GM04503 (cell line): ENCODE measurements at regions not wholly inside any gene's neighbourhood (a gene's known extent, or its start where the extent isn't known, plus 50 kb on each side); places are given as distances from the start of the nearest gene placed in this dataset.

ENCODE experiments used
- DNase-seq: peaks from one replicate; pipeline ENCODE4 v3.0.0-alpha.2; 2012; ENCODE audit warnings: low read depth

DNA sequence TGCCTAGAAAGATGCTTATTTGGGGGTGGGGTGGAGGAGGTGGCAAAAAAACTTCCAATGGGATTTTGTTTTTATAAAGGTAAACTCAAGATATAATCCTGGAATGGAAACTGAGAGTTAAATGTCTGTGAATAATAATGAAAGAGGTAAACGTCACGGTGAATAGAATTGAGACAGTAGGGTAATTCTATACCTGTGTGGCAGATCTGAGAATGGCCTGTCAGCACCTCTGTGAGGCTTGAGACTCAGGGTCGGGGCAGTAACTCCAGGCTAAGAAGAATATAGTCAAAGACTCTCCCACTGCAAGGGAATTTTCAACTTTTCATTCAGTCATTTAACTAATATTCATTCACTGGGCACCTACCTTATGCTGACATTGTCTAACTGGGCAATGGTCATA, 581.2 kb upstream of the ZNF608 start:
- no peak for DNase-seq

DNA sequence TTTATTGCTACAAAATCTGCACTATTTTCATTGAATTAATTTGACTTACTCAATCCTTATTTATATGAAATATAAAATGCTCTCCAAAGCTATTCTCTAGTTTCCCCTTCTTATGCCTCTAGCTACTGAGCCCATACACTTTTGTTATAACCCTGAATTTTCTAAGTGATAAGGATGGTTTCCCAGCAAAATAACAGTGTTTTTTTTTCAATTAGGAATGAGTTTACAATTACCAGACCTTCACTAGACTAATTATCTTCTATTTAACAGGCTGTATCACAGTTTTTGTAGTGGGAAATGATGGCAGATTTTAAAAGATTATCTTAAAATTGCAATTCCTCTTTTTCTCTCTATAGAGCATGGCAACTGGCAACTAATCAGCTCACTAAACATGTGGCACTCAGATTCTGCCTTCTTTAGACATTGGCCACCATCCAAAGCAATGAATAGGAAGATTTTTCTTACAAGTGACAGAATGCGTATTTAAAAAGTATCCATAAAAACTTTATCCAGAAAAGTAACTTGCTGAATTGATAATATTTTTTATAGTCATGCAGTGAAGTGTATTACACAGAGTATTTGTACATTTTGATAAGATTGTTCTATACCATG, 585.7 kb upstream of the ZNF608 start:
- DNase-seq: no peak

DNA sequence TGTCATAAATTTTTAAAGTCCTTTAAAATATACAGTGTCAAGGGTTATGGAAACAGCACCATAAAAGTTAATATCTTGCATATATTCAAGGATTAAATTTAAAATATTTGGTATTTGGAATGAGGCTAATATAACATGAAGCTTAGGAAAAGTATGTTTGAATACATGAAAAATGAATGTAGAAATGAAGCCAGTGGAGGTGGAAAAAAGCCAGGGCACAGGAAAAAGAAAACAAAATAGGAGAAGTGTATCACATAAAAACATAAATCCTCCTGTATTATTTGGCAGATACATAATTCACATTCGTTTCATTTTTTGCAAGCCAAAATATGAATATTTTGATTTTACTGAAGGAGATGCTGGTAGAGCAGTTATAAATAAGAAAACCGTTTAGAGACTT, 587.0 kb upstream of the ZNF608 start:
- no peak for DNase-seq

DNA sequence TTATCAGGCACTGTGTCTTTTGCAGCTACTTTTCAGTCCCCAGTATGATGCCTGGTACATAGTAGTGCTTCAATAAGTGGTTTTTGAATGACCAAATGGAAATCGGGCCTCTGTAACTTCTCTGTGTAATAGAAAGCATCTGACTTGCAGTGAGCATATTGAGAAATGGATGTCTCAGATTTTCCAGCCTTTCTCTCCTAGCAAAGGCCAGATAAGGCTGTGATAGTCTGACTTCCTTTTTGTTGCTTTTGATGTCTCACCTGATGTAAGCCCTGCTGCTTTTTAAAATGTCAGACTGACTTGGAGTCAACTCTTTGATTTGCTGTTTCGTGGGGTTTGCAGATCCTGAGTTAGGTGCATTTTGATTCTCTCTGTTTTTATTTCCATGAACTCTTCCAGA, 590.0 kb upstream of the ZNF608 start:
- no peak for DNase-seq

DNA sequence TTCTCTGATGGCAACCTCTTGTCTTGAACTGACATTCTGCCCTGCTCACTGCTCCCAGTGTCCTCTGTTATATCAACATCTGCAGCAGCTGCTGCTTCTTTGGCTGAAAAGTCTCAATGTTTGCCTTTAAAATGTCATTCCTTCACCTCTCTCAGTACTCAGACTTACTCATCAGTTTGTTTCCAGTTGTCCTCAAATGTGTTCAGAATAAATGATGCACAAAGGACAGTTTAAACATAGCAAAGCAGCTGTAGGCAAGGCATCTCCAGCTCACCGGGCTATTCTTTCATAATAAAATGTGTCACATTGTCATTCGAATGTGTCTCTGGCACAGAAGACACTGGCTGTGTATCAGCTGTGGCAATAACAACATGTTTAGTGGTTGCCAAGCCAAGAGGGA, 590.9 kb upstream of the ZNF608 start:
- DNase-seq: no peak

DNA sequence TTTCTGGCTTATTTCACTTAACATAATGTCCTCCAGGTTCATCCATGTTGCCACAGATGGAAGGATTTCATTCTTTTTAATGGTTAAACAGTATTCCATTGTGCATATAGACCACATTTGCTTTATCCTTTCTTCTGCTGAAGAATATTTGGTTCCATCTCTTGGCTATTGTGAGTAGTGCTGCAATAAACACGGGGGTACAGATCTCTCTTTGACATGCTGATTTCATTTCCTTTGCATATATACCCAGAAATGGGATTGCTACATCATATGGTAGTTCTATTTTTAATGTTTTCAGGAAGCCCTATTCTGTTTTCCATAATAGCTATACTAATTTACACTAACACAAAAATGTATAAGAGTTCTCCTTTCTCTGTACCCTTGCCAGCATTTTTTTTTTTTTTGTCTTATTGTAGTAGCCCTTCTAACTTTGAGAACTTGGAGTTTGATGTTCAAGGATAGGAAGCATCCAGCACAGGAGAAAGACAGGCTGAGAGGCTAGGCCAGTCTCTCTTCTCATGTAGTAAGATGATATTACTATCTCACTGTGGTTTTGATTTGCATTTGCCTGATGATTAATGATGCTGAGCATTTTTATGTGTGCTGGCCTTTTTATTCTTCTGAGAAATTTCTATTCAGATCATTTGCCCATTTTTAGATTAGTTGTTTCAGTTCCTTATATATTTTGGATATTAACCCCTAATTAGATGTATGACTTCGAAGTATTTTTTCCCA, 592.2 kb upstream of the ZNF608 start:
- DNase-seq: no peak

DNA sequence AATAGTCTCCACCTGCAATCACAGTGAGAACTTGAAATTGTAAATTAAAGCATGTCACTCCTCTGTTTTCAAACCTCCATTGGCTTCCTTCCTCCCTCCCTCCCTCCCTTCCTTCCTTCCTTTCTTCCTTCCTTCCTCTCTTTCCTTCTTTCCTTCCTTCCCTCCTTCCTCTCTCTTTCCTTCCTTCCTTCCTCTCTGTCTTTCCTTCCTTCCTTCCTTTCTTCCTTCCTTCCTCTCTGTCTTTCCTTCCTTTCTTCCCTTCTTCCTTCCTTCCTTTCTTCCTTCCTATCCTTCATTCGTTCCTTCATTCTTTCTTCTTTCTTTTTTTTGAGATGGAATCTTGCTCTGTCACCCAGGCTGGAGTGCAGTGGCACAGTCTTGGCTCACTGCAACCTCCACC, 595.0 kb upstream of the ZNF608 start:
- no peak for DNase-seq

DNA sequence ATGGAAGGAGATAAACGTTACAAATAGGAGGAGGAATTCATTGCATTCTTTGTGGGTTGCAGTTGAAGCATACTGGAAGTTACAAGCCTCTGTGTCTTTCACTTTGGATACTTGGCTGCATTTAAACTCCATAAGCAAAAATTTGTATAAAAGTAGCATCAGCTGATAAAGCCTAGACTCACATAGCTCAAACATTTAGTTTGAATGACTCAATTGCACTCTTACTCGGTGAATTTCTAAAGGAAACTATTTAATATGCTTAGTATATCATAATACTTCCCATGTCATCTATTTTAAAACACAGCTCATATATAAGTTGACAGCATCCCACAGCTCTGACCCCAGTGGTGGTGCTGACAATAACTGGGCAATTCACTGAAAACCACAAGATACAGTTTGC, 596.6 kb upstream of the ZNF608 start:
- DNase-seq: peak; percentile 23

DNA sequence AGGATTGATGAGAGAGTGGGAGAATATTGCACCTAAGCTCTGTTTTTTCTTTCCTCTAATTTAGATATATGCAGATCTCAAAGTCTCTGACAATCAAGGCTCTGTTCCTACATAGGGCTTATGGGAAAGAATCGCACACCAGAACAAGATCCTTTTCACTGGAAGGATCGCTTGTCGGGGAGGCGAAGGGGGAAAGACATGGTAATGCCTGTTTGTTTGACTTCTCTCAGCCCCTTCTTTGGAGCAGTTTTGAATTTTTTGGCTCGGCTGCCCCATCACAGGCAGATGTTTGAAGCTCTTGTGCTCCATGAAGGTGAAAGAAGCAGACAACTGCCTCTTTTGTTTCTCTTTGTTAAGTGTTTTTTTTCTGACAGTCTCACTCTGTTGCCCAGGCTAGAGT, 599.9 kb upstream of the ZNF608 start:
- no peak for DNase-seq

DNA sequence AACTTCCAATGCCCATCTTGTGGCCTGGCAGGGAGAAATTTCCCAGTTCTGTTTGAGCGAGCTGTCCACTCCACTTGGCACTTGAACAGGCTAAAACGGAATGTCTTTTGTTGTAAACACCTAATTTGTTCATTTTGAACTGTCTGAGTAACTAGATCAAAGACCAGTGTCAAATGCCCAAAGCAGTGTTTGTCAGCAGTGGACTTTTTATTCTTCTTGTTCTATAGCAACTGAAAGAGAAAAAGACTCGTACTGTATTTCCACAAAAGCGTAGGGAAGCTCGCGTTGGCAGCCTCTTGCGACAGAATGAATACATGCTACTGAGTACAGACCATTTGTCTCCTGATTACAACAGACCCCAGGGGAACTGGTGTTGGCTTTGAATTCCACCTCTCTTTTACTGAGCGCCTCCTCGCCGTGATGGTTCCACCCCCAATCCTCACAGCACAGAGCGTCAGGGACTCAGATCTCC, 601.8 kb upstream of the ZNF608 start:
- no peak for DNase-seq

DNA sequence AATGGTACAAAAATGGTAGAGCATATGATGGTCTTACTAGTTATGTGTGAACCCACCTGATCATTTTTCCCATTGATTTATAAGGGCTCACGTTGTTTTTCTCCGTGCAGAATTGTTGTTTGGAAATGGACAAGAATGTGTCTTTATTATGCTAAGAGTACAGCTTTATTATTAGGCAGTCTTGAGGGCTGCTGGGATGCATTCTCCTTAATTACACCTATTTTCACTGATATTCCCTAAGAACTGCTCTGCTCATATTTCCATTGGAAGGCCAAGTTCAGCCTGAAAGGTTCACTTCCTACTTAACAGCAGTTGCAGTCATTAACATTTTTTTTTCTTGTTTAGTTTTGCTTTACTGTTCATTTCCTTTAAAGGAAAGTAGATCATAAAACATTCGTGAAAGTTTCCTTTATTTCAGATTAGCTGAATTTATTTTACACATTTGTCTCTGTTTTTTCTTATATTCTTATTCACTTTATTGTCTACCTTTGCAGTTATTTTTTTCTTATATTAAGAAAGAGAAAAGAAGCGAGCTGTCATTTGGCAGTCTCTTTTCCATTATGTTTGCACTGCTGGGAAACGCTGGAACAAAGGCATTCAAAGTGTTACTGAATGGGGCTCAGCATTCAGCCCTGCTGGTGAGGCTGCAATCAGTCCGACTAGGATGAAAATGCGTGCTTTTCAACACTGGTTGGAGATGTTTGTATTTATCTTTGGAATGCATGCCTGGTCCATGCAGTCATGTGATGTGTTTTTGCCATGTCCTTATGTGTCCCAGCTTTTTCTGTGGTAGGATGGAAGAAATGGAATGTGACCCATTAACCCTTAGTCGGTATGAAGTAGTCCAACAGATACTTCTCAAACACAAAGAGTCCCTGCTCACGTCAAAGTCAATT, 602.7 kb upstream of the ZNF608 start:
- no peak for DNase-seq

DNA sequence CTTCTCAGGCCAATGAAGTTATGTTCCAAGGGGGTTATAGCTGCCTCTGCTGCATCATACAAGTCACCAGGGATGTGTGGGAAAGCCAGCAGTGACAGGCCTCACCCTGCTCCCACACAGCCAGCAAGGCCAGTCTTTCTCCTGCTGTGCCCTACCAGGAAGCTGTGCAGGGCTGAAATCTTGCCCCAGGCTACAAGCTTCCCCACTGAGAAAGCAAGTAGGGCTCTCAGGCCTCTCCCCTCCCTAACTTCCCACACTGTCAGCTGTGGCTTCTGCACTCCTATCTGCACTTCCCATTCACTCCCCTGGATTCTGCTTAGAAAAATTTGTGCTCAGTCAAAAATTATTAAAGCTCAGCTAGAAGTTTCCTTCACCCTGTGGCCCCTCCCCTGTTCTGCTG, 611.2 kb upstream of the ZNF608 start:
- DNase-seq: no peak

DNA sequence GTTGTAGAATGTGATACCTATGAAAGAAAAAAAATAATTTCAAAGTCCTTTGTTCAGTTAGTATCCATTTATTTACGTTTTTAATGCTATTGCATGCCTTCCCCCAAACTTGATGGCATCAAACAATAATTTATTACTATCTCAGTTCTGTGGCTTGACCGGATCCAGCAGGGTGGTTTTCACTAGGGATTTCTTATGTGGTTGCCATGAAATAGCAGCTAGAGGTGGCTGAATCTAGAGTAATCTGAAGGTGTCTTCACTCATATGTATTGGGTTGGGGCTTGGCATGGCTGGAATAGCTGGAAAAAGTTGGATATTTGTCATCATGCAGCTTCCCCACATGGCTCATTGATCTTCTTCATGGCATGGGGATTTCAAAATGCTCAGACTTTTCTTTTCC, 619.3 kb upstream of the ZNF608 start:
- no peak for DNase-seq

DNA sequence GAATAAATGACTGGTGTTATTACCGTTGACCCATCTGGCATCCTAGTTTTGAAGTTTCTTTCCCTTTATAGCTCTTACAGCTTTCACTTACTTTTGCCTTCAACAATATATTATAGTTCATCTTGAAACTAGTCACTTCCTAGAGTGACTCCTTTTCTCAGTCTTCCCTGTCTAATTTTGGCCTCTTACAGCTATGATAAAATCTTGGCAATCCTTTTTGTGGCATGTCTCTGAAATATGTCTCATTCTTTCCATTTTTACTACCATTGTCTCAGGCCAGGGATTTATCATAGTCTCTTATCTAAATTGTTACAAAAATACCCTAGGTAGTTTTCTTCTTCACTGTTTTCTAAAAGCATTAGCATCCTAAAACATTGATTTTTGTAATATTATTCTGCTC, 621.3 kb upstream of the ZNF608 start:
- DNase-seq: no peak

DNA sequence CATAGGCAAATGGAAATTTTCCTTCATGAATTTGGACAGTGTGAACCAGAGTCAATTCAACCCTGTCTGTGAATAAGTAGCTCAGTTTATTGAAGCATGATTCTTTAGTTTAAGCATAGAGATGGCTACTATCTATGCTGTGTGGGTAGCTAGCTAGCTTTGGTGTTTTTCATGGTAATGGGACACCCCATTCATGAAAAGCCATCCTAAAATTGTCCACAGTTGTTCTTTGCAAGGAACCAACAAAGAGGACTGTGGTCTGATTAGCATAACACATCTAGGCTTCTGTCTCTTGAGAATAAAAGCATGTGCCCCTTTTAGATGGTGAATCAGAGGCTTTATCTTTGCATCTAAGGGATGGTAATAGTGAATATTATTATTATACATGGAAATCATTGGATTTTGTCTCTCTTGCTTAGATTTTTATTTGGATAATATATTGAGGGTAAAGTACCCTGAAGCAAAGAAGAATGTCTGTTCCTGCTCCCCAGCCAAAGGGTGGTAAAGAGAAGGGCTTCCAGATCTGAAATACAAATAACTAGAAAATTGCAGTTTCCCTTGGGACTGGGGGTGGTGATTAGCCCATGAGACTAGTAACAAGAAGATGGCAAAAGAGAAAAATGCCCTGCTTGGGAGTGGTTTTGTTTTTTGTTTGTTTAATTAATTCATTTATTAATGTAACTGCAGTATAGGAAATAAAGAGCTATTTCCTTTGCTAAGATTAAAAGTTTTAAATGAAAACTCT, 624.2 kb upstream of the ZNF608 start:
- no peak for DNase-seq

DNA sequence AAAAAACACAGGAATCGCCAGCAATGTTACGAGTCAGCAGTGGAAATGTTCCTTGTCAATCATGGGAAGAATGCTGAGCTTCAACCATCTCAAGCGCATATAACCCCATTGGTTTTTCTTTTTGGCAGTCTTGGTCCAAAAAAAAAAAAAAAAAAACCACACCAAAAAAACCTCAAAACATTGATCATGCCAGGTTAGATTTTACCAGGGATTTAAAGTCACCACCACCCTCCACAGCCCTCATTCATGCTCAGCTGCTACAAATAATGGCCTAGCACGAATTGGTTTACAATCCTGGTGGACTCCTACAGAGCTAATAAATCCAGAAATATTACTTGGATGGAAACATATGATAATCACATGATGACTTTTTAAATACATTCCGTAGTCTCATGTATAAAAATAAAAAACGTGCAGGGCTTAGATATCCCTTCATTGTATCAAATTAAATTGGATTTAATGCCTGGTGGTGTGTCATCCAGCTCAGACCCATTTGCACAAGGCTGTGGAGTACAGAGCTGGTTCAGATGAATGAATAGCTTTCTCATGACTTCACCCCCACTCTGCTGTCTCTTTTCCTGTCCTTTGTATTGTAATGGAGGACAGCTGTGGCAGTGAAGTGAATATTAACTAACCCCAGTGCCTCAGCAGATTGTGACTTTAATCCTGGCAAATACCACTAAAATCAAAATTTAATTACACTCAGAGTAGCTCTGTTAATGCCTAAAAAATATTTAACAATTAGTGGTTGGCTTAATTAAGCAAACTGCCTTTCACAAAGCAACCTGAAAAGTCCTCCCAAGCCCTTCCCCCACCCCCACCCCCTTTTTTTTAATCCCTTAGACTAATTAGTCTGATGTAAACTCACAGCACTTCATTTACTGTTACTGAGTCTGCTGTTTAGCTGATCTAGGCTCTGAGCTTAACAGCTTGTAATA, 626.5 kb upstream of the ZNF608 start:
- DNase-seq: peak; percentile 45

DNA sequence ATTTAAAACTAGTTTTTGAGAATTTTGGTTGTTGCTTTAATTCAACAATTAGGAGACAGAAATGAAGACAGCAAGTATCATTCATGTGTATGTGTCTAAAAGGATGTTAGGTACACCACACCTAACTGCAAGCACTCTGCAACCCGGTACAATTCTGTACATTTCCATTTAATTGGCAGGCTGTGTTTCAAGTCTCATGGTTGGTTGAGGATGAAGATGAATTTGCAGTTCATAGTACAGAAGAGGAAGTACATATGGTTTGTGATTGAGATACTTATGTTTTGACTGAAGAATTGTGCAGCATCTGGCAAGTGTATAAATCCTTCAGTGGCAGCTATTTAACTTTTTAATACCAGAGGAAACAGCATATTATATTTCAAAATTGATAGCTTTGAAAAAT, 628.7 kb upstream of the ZNF608 start:
- DNase-seq: no peak

DNA sequence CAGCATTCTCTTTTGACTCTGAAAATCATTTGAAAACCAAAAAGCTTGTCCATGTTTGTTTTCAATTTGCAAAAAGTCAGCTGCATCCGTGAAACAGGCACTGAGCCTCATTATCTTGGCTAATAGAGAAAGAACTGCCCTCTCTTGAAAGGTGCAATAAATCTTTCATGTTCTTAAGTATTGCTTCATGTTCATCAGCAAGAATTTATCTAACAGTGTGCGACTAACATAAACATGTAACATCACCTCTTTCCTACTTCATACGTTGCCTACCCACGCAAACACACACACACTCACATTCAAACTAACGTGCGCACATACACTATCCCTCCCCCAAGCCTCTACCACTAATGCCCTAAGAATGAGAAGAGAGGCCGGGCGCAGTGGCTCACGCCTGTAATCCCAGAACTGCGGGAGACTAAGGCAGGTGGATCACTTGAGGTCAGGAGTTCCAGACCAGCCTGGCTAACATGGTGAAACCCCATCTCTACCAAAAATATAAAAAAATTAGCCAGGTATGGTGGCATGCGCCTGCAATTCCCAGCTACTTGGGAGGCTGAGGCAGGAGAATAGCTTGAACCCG, 629.7 kb upstream of the ZNF608 start:
- DNase-seq: no peak

DNA sequence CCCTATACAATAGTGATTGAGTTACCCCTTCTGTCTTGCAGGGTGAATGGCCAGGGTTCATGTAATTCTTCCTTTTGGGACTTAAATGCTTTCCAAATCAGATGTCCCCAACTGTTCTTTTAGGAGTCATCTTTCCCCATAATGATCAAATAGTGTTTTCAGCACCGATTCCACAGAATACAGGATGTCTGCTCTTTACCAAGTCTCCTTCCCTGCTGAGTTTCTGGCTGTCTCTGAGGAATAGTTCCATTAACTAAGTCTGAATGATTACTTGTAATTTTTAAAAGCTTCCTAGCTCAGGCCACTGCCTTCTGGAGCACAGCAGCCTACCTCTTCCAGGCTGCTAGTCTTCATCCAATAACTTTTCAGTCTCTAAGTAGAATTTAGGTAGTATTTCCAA, 630.7 kb upstream of the ZNF608 start:
- DNase-seq: no peak

DNA sequence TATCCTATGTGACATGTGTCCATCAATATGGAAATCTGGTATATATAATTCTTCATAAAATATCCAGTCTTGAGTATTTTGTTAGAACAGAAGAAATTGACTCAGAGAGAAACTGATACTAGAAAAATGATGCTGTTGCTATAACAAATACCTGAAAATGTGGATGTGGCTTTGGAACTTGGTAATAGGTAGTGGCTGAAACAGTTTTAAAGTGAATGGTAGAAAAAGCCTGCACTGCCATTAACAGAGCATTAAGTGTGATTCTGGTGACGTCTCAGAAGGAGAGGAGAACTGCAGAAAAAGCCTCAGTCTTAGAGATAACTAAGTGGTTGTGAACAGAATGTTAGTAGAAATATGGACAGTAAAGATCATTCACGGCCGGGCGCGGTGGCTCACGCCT, 634.9 kb upstream of the ZNF608 start:
- no peak for DNase-seq

DNA sequence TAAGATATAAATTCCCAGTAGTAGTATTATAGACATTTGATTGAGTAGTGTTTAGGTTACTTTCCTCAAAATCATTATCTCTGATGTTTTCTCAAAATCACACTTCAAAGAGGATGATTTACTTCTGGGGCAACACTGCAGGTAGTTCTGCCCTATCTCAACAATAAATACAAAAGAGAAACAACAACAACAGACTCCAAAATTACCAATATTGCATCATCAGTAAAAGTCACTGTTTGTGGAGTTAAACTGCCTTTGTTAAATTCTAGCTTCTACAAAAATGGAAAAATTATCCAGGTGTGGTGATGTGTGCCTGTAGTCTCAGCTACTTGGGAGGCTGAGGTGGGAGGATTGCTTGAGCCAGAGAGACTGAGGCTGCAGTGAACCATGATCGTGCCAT, 637.6 kb upstream of the ZNF608 start:
- no peak for DNase-seq
